ENCODE measurements at regions not wholly inside any gene's neighbourhood (a gene's known extent, or its start where the extent isn't known, plus 50 kb on each side); places are given as distances from the start of the nearest gene placed in this dataset.
"Not testable (repeated sequence)": the region's sequence is repeated elsewhere in the genome, so short reads cannot be mapped to it uniquely, and the experiment has no call there.

DNA sequence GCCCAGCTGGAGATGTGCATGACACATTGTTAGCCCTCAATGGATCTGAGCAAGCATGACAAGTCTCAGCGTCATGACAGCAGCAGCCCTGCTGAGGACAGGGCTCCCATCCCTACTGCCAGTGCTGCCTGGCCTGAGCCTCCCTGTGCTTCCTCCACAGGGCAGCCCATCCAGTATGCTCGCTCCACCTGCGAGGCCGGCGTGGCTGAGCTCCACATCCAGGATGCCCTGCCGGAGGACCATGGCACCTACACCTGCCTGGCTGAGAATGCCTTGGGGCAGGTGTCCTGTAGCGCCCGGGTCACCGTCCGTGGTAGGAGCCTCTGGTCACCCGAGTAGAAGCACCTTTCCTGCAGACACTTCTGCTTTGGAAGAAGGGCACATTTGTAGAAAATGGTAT lies 85.8 kb upstream of the OSBPL11 start:
- in situ Hi-C loops (cut with HindIII; ENCODE audit: low sequenced_read_pairs): no loop called here
- TF ChIP-seq, protein P1, sequence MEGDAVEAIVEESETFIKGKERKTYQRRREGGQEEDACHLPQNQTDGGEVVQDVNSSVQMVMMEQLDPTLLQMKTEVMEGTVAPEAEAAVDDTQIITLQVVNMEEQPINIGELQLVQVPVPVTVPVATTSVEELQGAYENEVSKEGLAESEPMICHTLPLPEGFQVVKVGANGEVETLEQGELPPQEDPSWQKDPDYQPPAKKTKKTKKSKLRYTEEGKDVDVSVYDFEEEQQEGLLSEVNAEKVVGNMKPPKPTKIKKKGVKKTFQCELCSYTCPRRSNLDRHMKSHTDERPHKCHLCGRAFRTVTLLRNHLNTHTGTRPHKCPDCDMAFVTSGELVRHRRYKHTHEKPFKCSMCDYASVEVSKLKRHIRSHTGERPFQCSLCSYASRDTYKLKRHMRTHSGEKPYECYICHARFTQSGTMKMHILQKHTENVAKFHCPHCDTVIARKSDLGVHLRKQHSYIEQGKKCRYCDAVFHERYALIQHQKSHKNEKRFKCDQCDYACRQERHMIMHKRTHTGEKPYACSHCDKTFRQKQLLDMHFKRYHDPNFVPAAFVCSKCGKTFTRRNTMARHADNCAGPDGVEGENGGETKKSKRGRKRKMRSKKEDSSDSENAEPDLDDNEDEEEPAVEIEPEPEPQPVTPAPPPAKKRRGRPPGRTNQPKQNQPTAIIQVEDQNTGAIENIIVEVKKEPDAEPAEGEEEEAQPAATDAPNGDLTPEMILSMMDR (IDR thresholded peaks at IDR 0.05; ENCODE audit: low read depth, low read length, missing control alignments): no peak

DNA sequence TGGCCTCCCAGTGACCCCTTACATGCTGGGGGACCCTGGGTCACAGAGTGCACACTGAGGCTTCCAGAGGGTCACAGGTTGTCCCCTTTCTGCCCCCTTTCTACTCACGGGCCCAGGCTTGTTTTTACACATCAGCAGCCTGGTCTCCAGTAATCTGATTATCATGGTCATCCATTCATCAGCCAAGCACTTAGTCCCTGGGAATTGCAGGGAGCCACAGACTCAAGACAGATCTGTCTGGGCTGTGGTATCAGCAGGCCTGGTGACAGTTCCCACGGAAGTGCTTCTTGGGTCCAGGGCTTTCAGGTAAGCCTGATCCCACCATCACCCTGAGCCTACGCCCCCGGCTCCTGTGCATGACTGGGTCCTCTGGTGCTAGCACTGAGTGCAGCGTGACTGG lies 86.6 kb upstream of the OSBPL11 start:
- in situ Hi-C loops (cut with HindIII; ENCODE audit: low sequenced_read_pairs); H3K4me3 ChIP-seq (ENCODE audit: low read depth, low read length); DNase-seq (ENCODE audit: low read depth): not testable (repeated sequence)

More for the DNA sequence above, 85.8 kb upstream of the OSBPL11 start:
- no peak overlapping the region for H3K4me3 ChIP-seq (ENCODE audit: low read depth, low read length)
- no peak for DNase-seq (ENCODE audit: low read depth)

DNA sequence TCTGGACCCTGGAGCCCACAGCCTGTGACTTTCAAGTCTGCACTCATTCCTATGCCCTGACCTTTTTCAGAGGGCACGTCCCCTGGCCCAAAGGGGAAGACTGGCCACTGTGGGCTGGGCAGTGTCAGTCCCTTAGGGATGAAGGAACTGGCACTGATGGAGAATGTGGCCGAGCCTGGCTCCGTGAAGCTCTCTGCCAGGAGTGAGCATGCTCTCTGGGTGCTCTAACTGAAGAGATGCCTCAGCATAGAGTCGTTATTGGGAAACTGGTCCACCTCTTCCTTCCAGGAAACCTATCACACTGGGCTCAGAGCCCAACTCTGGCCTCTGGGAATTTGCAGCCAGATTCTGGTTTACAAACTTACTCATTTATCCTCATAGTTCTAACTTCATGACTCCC lies 87.3 kb upstream of the OSBPL11 start:
- DNase-seq (ENCODE audit: low read depth); in situ Hi-C loops (cut with HindIII; ENCODE audit: low sequenced_read_pairs); H3K4me3 ChIP-seq (ENCODE audit: low read depth, low read length): not testable (repeated sequence)

DNA sequence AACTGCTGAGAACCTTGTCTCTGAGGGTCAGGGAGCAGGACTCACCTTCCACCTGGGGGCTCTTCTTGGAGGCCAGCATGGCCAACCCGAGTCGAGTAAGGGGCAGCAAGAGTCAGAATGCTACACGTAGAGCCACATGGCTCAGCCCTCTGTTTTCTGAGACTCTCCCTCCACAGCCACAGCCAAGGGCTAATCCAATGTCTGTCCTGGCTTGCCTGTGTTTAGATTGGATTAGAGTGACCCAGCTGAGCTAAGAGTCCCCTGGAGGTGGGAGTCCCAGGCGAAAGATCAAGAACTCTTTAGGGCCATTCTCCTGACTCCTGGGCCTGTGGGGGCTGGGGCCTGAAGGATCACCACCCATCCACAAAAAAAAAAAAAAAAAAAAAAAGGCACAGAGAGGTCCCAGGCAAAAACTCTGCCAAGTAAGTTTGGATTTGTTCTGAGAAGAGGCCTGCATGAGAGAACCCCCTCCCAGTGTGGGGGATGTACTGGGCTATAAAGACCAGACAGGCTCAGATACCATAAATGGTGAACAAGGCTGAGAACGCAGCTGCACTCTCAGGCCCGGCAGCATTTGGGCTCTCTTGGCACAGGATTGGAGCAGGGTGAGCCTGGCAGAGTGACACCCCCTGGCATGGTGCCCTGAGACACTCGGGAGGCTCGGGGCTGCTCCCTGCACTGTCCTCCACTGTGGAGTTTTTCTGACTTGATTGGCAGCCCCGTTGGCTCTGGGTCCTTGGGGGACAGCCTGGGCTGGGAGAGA lies 88.0 kb upstream of the OSBPL11 start:
- no peak overlapping the region for H3K4me3 ChIP-seq (ENCODE audit: low read depth, low read length)
- in situ Hi-C loops (cut with HindIII; ENCODE audit: low sequenced_read_pairs): no loop called here
- TF ChIP-seq, protein P1 (IDR thresholded peaks at IDR 0.05; ENCODE audit: low read depth, low read length, missing control alignments): no peak
- DNase-seq (ENCODE audit: low read depth): no peak

DNA sequence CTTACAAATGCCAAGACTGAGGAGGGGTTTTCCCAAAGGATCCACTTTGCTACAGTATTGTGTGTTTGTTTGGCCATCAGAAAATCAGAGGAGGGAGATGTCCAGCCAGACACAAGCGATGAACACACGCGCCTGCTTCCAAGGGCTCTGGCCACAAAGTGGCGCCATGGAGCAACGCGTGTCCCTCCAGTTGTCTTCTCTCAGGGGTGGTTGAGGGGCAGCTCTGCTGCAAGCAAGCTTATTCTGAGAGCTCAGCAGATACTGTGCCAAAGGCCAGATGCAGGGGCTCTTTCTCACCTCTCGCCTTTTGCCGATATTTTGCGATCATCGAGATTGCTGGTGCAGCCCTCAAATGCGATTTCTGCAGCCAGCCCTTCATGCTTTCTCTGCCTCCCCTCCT lies 88.9 kb upstream of the OSBPL11 start:
- no peak for DNase-seq (ENCODE audit: low read depth)
- no peak overlapping the region for H3K4me3 ChIP-seq (ENCODE audit: low read depth, low read length)
- in situ Hi-C loops (cut with HindIII; ENCODE audit: low sequenced_read_pairs): no loop called here
- TF ChIP-seq, protein P1 (IDR thresholded peaks at IDR 0.05; ENCODE audit: low read depth, low read length, missing control alignments): peak; percentile 38

DNA sequence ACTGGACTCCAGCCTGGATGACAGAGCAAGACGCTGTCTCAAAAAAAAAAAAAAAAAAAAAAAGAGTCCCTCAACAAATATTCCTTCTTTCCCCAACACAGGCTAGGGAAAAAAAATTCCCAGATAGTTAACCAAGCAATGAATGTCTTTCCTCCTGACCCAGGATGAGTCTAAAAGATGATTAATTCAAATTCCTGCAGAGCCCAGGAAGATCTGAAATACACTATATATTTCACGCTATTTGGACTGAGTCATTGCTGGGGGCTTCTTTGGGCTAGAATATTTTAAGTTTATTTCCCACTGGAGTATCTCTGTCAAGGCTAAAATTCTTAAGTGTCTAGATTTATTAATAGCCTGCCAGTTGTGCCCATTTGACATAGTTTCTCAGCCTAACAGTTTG lies 90.4 kb upstream of the OSBPL11 start:
- in situ Hi-C loops (cut with HindIII; ENCODE audit: low sequenced_read_pairs); DNase-seq (ENCODE audit: low read depth); H3K4me3 ChIP-seq (ENCODE audit: low read depth, low read length): not testable (repeated sequence)

DNA sequence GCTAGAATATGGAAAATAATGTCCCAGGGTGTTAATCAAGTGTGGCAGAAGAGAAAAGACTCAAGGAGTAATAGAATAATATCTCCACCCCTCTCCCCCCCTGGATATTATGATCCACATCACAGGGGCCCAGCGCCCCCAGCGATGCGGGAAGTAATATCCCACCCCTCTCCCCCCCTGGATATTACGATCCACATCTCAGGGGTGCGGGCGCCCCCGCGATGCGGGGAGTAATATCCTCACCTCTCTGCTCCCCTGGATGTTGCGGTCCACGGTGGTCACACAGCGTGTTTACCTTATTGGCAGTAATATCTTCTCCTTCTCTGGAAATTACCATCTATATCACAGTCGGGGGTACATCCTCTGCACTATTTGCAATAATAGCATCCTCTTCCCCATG lies 97.1 kb upstream of the OSBPL11 start:
- no peak overlapping the region for H3K4me3 ChIP-seq (ENCODE audit: low read depth, low read length)
- in situ Hi-C loops (cut with HindIII; ENCODE audit: low sequenced_read_pairs): no loop called here
- DNase-seq (ENCODE audit: low read depth): no peak
- TF ChIP-seq, protein P1 (IDR thresholded peaks at IDR 0.05; ENCODE audit: low read depth, low read length, missing control alignments): no peak

DNA sequence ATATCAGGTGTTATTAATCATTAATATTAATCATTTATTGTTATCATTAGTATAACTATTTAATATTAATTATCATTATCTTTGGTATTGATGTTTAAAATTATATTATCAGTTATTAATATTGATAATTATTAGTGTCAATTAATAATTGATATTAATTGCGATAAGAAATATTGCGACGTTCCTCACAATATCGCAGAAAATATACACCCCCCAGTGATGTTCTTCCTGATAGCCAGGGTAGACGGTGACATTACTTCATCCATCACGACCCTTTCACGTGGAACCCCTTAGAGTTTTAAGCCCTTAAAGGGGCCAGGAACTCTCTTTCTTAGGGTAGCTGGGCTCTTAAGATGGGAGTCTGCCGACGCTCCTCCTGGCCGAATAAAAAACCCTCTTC lies 98.6 kb upstream of the OSBPL11 start:
- in situ Hi-C loops (cut with HindIII; ENCODE audit: low sequenced_read_pairs): no loop called here
- TF ChIP-seq, protein P1 (IDR thresholded peaks at IDR 0.05; ENCODE audit: low read depth, low read length, missing control alignments): no peak
- no peak overlapping the region for H3K4me3 ChIP-seq (ENCODE audit: low read depth, low read length)
- DNase-seq (ENCODE audit: low read depth): no peak

Data from astrocyte of the cerebellum (primary cell).